Nephron progenitor cell (in vitro differentiated cells): ENCODE measurements at regions not wholly inside any gene's neighbourhood (a gene's known extent, or its start where the extent isn't known, plus 50 kb on each side); places are given as distances from the start of the nearest gene placed in this dataset.

Experiments used
- DNase-seq: peaks from one replicate; pipeline ENCODE4 v3.0.0; 2021
- H3K27ac Mint-ChIP-seq: 2 replicates; pipeline ENCODE4 v1.8.0; 2021; ENCODE audit warnings: mild to moderate bottlenecking, moderate library complexity, mixed read lengths
- H3K27me3 Mint-ChIP-seq: 2 replicates; pipeline ENCODE4 v1.8.0; 2021; ENCODE audit warnings: mild to moderate bottlenecking, low read depth, mixed read lengths; ENCODE audit not compliant: poor library complexity
- H3K36me3 Mint-ChIP-seq: 2 replicates; pipeline ENCODE4 v1.8.0; 2021; ENCODE audit warnings: low read depth, mixed read lengths
- H3K4me1 Mint-ChIP-seq: 2 replicates; pipeline ENCODE4 v1.8.0; 2021; ENCODE audit warnings: mixed read lengths
- H3K4me3 Mint-ChIP-seq: 2 replicates; pipeline ENCODE4 v1.8.0; 2021; ENCODE audit warnings: mild to moderate bottlenecking, moderate library complexity, mixed read lengths
- H3K9me3 Mint-ChIP-seq: 2 replicates; pipeline ENCODE4 v1.8.0; 2021; ENCODE audit warnings: mild to moderate bottlenecking, moderate library complexity, mixed read lengths
- CTCF ChIP-seq: fragments of 200-600 bp; sonication (generic); IDR thresholded peaks from 2 replicates; pipeline ENCODE4 v1.5.0; 2021; ENCODE audit warnings: antibody characterized with exemption

DNA sequence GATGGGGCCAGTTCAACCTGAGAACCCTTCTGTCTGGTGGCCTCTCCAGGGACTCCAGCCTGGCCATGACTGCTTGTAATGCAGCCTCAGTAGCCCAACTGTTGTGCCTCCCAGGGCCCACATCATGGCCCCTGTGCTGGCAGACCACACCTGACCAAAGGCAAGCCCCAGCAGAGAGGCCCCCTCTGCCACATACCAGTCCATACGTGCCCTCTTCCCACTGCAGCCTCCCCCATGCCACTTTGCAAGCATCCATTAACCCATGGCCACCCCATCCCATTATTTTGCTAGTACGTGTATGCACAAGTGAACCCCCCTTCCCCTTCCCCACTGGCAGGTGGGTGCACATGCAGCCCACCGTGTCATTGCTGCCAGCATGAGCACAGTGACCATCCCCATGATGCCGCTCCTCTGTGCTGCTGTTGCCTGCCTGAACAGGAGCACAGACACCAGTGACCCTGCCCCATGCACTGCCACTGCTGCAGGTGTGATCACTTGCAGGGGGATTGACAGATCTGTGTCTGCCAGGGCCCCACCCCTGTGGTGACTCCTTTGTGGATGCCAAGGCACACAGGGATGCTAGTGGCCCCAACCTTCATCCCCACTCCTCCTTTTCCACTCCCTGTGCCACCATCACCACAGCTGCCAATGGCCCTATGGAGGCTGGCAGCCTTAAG is 330.0 kb upstream of the DSEL start:
- H3K9me3 Mint-ChIP-seq, result no peaks in the 10 kb centered on the region
- H3K4me1 Mint-ChIP-seq, result peaks cover 8% of the 10 kb centered on the region
- no peak for TF ChIP-seq CTCF
- H3K36me3 Mint-ChIP-seq, result no peaks in the 10 kb centered on the region
- no peak overlapping the region for H3K27ac Mint-ChIP-seq
- no peak overlapping the region for H3K4me3 Mint-ChIP-seq
- H3K27me3 Mint-ChIP-seq, result peaks cover 6% of the 10 kb centered on the region
- no peak for DNase-seq

- no peak overlapping the region for H3K27ac Mint-ChIP-seq
- no peak overlapping the region for H3K4me3 Mint-ChIP-seq
- no peak for TF ChIP-seq CTCF
- no peak for DNase-seq
- H3K4me1 Mint-ChIP-seq, result peaks cover 13% of the 10 kb centered on the region
- no peaks in the 10 kb centered on the region for H3K9me3 Mint-ChIP-seq
- H3K27me3 Mint-ChIP-seq, result peaks cover 6% of the 10 kb centered on the region
- no peaks in the 10 kb centered on the region for H3K36me3 Mint-ChIP-seq
Observed at GRCh38 chr18:67845035-67845434, 328.5 kb upstream of the DSEL start.

- Mint-ChIP-seq H3K4me1 (peaks cover 13% of the 10 kb centered on the region), H3K27me3 (no peaks in the 10 kb centered on the region), H3K36me3 (no peaks in the 10 kb centered on the region), H3K9me3 (no peaks in the 10 kb centered on the region), H3K4me3 (no peak overlapping the region), H3K27ac (no peak overlapping the region)
- no peak for TF ChIP-seq CTCF
- peak; percentile 37 for DNase-seq
Observed at GRCh38 chr18:67840379-67840778, 323.9 kb upstream of the DSEL start.

DNA sequence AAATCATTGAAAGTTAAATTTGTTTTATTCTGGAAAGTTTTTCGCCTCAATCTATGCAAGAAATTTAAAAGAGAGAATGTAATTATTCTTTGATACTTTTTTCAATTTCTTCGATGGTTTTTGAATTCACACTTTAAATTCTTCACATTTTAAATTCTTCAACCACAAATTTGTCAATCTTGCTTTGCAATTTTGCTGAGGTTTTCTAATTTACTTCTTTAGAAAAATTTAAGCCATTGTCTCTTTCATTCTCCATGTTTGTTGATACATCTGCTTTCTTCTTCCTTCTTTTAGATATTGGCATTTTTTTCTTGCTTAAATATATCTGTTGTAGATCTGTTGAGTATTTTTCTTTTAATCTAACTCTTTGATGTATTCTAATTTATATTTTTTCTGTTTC is 301.9 kb upstream of the DSEL start:
- Mint-ChIP-seq H3K9me3 (no peaks in the 10 kb centered on the region), H3K27me3 (no peaks in the 10 kb centered on the region), H3K27ac (no peak overlapping the region), H3K4me1 (peaks cover 6% of the 10 kb centered on the region), H3K36me3 (no peaks in the 10 kb centered on the region), H3K4me3 (no peak overlapping the region)
- DNase-seq, result no peak
- no peak for TF ChIP-seq CTCF

- TF ChIP-seq CTCF, result no peak
- H3K27me3 Mint-ChIP-seq, result peaks cover under 1% of the 10 kb centered on the region
- H3K9me3 Mint-ChIP-seq, result no peaks in the 10 kb centered on the region
- no peak overlapping the region for H3K27ac Mint-ChIP-seq
- no peak for DNase-seq
- H3K4me3 Mint-ChIP-seq, result no peak overlapping the region
- no peaks in the 10 kb centered on the region for H3K4me1 Mint-ChIP-seq
- no peaks in the 10 kb centered on the region for H3K36me3 Mint-ChIP-seq
Observed at GRCh38 chr18:67815280-67815679, 298.8 kb upstream of the DSEL start.

DNA sequence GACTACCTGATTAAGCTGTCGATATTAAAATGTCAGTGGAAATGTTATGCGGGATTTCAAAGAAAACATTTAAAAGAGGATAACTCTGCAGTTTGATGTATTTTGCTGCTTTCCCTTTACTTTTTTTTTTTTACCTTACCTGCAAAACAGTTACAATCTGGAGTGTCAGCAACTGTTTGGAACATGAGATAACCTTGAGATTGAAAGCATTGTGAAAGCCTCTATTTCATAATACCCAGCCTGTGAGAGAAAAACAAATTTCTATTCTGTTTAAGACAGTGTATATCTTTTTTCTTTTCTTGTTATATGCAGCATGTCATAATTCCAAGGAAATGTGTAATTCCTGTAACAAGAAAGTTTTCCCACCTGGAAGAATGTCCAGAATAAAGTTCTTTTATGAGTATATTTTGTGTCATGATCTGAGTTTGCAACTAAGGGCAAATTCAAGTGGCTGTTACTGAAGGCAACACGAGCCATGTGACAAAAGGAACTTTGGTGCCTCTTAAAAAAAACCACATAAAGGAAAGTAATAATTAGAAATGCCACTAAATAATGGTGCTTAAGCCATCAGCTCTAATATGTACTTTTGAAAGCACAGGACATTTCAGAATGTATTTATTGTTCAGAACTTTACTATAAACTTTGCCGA is 297.0 kb upstream of the DSEL start:
- TF ChIP-seq CTCF, result no peak
- DNase-seq, result no peak
- H3K4me3 Mint-ChIP-seq, result no peak overlapping the region
- H3K27ac Mint-ChIP-seq, result no peak overlapping the region
- H3K36me3 Mint-ChIP-seq, result no peaks in the 10 kb centered on the region
- H3K4me1 Mint-ChIP-seq, result no peaks in the 10 kb centered on the region
- H3K9me3 Mint-ChIP-seq, result no peaks in the 10 kb centered on the region
- H3K27me3 Mint-ChIP-seq, result peaks cover 4% of the 10 kb centered on the region
